ENCODE measurements at regions not wholly inside any gene's neighbourhood (a gene's known extent, or its start where the extent isn't known, plus 50 kb on each side); places are given as distances from the start of the nearest gene placed in this dataset.

GRCh38 chr6:4395386-4395785, 260.0 kb upstream of the ECI2 start:
- TF ChIP-seq JUN (IDR thresholded peaks at IDR 0.05; ENCODE audit: borderline replicate concordance, insufficient read depth, insufficient read length, low read depth) (no peak), POLR2A (IDR thresholded peaks at IDR 0.05; ENCODE audit: low read depth, low read length) (no peak)
- TF ChIP-seq, protein P1, sequence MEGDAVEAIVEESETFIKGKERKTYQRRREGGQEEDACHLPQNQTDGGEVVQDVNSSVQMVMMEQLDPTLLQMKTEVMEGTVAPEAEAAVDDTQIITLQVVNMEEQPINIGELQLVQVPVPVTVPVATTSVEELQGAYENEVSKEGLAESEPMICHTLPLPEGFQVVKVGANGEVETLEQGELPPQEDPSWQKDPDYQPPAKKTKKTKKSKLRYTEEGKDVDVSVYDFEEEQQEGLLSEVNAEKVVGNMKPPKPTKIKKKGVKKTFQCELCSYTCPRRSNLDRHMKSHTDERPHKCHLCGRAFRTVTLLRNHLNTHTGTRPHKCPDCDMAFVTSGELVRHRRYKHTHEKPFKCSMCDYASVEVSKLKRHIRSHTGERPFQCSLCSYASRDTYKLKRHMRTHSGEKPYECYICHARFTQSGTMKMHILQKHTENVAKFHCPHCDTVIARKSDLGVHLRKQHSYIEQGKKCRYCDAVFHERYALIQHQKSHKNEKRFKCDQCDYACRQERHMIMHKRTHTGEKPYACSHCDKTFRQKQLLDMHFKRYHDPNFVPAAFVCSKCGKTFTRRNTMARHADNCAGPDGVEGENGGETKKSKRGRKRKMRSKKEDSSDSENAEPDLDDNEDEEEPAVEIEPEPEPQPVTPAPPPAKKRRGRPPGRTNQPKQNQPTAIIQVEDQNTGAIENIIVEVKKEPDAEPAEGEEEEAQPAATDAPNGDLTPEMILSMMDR (IDR thresholded peaks at IDR 0.05; ENCODE audit: extremely low read depth in 1 of 2, insufficient read depth in 1 of 2, low read depth in 1 of 2, low read length in 2 of 2) = no peak
